ENCODE measurements at regions not wholly inside any gene's neighbourhood (a gene's known extent, or its start where the extent isn't known, plus 50 kb on each side); places are given as distances from the start of the nearest gene placed in this dataset.

GRCh38 chr1:30479575-30479974 is 243.8 kb downstream of the MATN1 start:
- no peak for DNase-seq (ENCODE audit: low spot score)

GRCh38 chr1:30478799-30479563 is 244.4 kb downstream of the MATN1 start:
- DNase-seq (ENCODE audit: low spot score) = no peak

- DNase-seq (ENCODE audit: low spot score) = no peak
Measured at GRCh38 chr1:30478283-30478682, 245.1 kb downstream of the MATN1 start.

GRCh38 chr1:30477588-30477987 is 245.8 kb downstream of the MATN1 start:
- DNase-seq (ENCODE audit: low spot score) = no peak

- no peak for DNase-seq (ENCODE audit: low spot score)
Measured at GRCh38 chr1:30476911-30477459, 246.4 kb downstream of the MATN1 start.

GRCh38 chr1:30476476-30476875 is 246.9 kb downstream of the MATN1 start:
- no peak for DNase-seq (ENCODE audit: low spot score)

- no peak for DNase-seq (ENCODE audit: low spot score)
Measured at GRCh38 chr1:30475966-30476365, 247.4 kb downstream of the MATN1 start.

- no peak for DNase-seq (ENCODE audit: low spot score)
Measured at GRCh38 chr1:30475201-30475600, 248.2 kb downstream of the MATN1 start.

- no peak for DNase-seq (ENCODE audit: low spot score)
Measured at GRCh38 chr1:30474818-30475200, 248.6 kb downstream of the MATN1 start.

- DNase-seq (ENCODE audit: low spot score) = no peak
Measured at GRCh38 chr1:30473922-30474817, 249.2 kb downstream of the MATN1 start.

- DNase-seq (ENCODE audit: low spot score) = no peak
Measured at GRCh38 chr1:30472526-30472925, 250.9 kb downstream of the MATN1 start.

- no peak for DNase-seq (ENCODE audit: low spot score)
Measured at GRCh38 chr1:30472009-30472408, 251.4 kb downstream of the MATN1 start.

- no peak for DNase-seq (ENCODE audit: low spot score)
Measured at GRCh38 chr1:30471307-30471706, 252.1 kb downstream of the MATN1 start.

- no peak for DNase-seq (ENCODE audit: low spot score)
Measured at GRCh38 chr1:30469426-30469825, 254.0 kb downstream of the MATN1 start.

GRCh38 chr1:30467101-30467500 is 256.3 kb downstream of the MATN1 start:
- no peak for DNase-seq (ENCODE audit: low spot score)

- no peak for DNase-seq (ENCODE audit: low spot score)
Measured at GRCh38 chr1:30466610-30467009, 256.8 kb downstream of the MATN1 start.

GRCh38 chr1:30466026-30466425 is 257.4 kb downstream of the MATN1 start:
- no peak for DNase-seq (ENCODE audit: low spot score)

- DNase-seq (ENCODE audit: low spot score) = no peak
Measured at GRCh38 chr1:30465096-30465495, 258.3 kb downstream of the MATN1 start.

GRCh38 chr1:30464187-30464617 is 259.2 kb downstream of the MATN1 start:
- no peak for DNase-seq (ENCODE audit: low spot score)

- DNase-seq (ENCODE audit: low spot score) = no peak
Measured at GRCh38 chr1:30462826-30463425, 260.5 kb downstream of the MATN1 start.

GRCh38 chr1:30462166-30462565 is 261.2 kb downstream of the MATN1 start:
- DNase-seq (ENCODE audit: low spot score) = no peak

GRCh38 chr1:30461640-30462039 is 261.7 kb downstream of the MATN1 start:
- DNase-seq (ENCODE audit: low spot score) = no peak
